TTC549 (cell line): ENCODE measurements at regions not wholly inside any gene's neighbourhood (a gene's known extent, or its start where the extent isn't known, plus 50 kb on each side); places are given as distances from the start of the nearest gene placed in this dataset.

Source experiments
- FAIRE-seq: peaks from 2 replicates; lab custom pipeline; 2012; peaks lifted over from hg19 to GRCh38; lab: Jason Lieb, UNC

- no peak for FAIRE-seq
Observed at GRCh38 chr5:121675924-121676323, 175.8 kb upstream of the FTMT start.

GRCh38 chr5:121681229-121681855, 170.3 kb upstream of the FTMT start:
- FAIRE-seq, result no peak

- no peak for FAIRE-seq
Observed at GRCh38 chr5:121688126-121688525, 163.6 kb upstream of the FTMT start.

- no peak for FAIRE-seq
Observed at GRCh38 chr5:121688781-121689180, 162.9 kb upstream of the FTMT start.

GRCh38 chr5:121691478-121691877, 160.2 kb upstream of the FTMT start:
- FAIRE-seq, result no peak

GRCh38 chr5:121692158-121692557, 159.5 kb upstream of the FTMT start:
- no peak for FAIRE-seq

GRCh38 chr5:121693864-121694263, 157.8 kb upstream of the FTMT start:
- no peak for FAIRE-seq

GRCh38 chr5:121695307-121695706, 156.4 kb upstream of the FTMT start:
- no peak for FAIRE-seq

- FAIRE-seq, result no peak
Observed at GRCh38 chr5:121698690-121699089, 153.0 kb upstream of the FTMT start.

GRCh38 chr5:121701731-121702130, 150.0 kb upstream of the FTMT start:
- no peak for FAIRE-seq

GRCh38 chr5:121702682-121703081, 149.0 kb upstream of the FTMT start:
- FAIRE-seq, result no peak

- FAIRE-seq, result no peak
Observed at GRCh38 chr5:121704291-121704690, 147.4 kb upstream of the FTMT start.

GRCh38 chr5:121706686-121707085, 145.0 kb upstream of the FTMT start:
- FAIRE-seq, result no peak

GRCh38 chr5:121707178-121707577, 144.5 kb upstream of the FTMT start:
- no peak for FAIRE-seq

- no peak for FAIRE-seq
Observed at GRCh38 chr5:121711416-121711815, 140.3 kb upstream of the FTMT start.

GRCh38 chr5:121719255-121719654, 132.4 kb upstream of the FTMT start:
- FAIRE-seq, result no peak

- FAIRE-seq, result no peak
Observed at GRCh38 chr5:121725450-121725849, 126.2 kb upstream of the FTMT start.

- no peak for FAIRE-seq
Observed at GRCh38 chr5:121726991-121727390, 124.7 kb upstream of the FTMT start.

GRCh38 chr5:121731377-121731776, 120.3 kb upstream of the FTMT start:
- FAIRE-seq, result no peak

- no peak for FAIRE-seq
Observed at GRCh38 chr5:121735618-121736017, 116.1 kb upstream of the FTMT start.

GRCh38 chr5:121737120-121737519, 114.6 kb upstream of the FTMT start:
- no peak for FAIRE-seq

GRCh38 chr5:121741156-121741555, 110.5 kb upstream of the FTMT start:
- FAIRE-seq, result no peak

- FAIRE-seq, result no peak
Observed at GRCh38 chr5:121744577-121744976, 107.1 kb upstream of the FTMT start.

GRCh38 chr5:121745407-121745806, 106.3 kb upstream of the FTMT start:
- no peak for FAIRE-seq

- FAIRE-seq, result no peak
Observed at GRCh38 chr5:121746763-121747162, 104.9 kb upstream of the FTMT start.
